COLO829 (cell line): ENCODE measurements at regions not wholly inside any gene's neighbourhood (a gene's known extent, or its start where the extent isn't known, plus 50 kb on each side); places are given as distances from the start of the nearest gene placed in this dataset.
"Not testable (repeated sequence)": the region's sequence is repeated elsewhere in the genome, so short reads cannot be mapped to it uniquely, and the experiment has no call there.

Experiments used
- DNase-seq: peaks from one replicate; pipeline ENCODE4 v3.0.0; 2012; ENCODE audit warnings: low spot score

DNA sequence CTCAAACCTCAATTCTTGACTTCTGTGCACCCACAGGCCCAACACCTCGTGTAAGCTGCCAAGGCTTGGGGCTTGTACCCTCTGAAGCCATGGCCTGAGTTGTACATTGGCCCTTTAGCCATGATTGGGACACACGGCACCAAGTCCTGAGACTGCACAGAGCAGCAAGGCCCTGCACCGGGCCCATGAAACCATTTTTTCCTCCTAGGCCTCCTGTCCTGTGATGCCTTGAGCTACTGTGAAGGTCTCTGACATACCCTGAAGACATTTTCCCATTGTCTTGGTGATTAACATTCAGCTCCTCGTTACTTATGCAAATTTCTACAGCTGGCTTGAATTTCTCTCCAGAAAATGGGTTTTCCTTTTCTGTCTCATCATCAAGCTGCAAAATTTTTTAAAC, 52.3 kb upstream of the FRG1 start:
- DNase-seq = not testable (repeated sequence)
